Stimulated activated naive CD8-positive, alpha-beta T cell treated with anti-CD3 and anti-CD28 coated beads, Interleukin-15, Interleukin-2, amounts not matched to agents 100 ng/mL and 50 ng/mL, for 24 hours (primary cell): ENCODE measurements at regions not wholly inside any gene's neighbourhood (a gene's known extent, or its start where the extent isn't known, plus 50 kb on each side); places are given as distances from the start of the nearest gene placed in this dataset.
A peak's percentile ranks its signal among the peaks of the same experiment; 100 is the strongest.
"Not testable (repeated sequence)": the region's sequence is repeated elsewhere in the genome, so short reads cannot be mapped to it uniquely, and the experiment has no call there.

ENCODE experiments used
- H3K27ac Mint-ChIP-seq: one replicate; pipeline ENCODE4 v1.8.0; 2021; ENCODE audit warnings: mild to moderate bottlenecking, mixed read lengths
- H3K27me3 Mint-ChIP-seq: one replicate; pipeline ENCODE4 v1.8.0; 2021; ENCODE audit warnings: mixed read lengths
- H3K36me3 Mint-ChIP-seq: one replicate; pipeline ENCODE4 v1.8.0; 2021; ENCODE audit warnings: low read depth, mixed read lengths
- H3K4me1 Mint-ChIP-seq: one replicate; pipeline ENCODE4 v1.8.0; 2021; ENCODE audit warnings: low read depth, mixed read lengths
- H3K4me3 Mint-ChIP-seq: one replicate; pipeline ENCODE4 v1.8.0; 2021; ENCODE audit warnings: mild to moderate bottlenecking, mixed read lengths
- H3K9me3 Mint-ChIP-seq: one replicate; pipeline ENCODE4 v1.8.0; 2021; ENCODE audit warnings: mixed read lengths

GRCh38 chr5:154702477-154702876 is 52.7 kb upstream of the LARP1 start:
- no peak overlapping the region for H3K27ac Mint-ChIP-seq
- H3K36me3 Mint-ChIP-seq = no peaks in the 10 kb centered on the region
- no peaks in the 10 kb centered on the region for H3K27me3 Mint-ChIP-seq
- no peaks in the 10 kb centered on the region for H3K9me3 Mint-ChIP-seq
- no peak overlapping the region for H3K4me3 Mint-ChIP-seq
- H3K4me1 Mint-ChIP-seq = no peaks in the 10 kb centered on the region

DNA sequence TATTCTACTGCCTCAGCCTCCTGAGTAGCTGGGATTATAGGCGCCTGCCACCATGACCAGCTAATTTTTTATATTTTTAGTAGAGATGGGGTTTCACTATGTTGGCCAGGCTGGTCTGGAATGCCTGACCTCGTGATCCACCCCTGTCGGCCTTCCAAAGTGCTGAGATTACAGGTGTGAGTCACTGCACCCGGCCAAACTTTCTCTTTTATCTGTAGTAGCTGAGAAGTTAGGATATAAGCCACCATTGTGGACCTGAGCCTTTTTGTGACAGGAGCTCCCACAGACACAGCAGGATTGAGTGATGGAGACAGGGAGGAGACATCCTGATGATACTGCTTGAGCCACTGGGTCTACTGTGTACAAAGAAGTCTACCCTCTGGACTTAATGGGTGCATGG is 53.5 kb upstream of the LARP1 start:
- not testable (repeated sequence) for H3K27ac Mint-ChIP-seq, H3K36me3 Mint-ChIP-seq, H3K9me3 Mint-ChIP-seq, H3K27me3 Mint-ChIP-seq, H3K4me3 Mint-ChIP-seq, H3K4me1 Mint-ChIP-seq

DNA sequence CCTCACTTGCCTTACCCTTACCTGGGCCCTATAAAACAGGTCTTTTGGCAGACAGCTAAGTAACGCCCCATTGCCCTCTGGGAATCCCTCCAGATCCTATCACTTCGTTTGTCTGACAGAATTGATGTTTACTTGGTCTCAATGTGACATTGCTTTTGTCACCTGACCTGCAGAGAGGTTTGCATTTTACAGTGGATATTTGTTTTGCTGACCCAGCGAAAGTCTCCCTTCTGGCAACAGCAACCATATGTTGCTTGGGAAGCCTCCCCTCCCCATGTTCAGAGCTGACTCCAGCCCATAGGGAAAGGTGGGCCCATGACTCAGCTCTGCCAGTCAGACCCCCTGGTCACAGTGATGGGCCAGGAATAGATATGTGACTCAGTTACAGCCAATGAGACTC is 54.0 kb upstream of the LARP1 start:
- Mint-ChIP-seq H3K27ac (no peak overlapping the region), H3K27me3 (no peaks in the 10 kb centered on the region), H3K36me3 (no peaks in the 10 kb centered on the region), H3K4me1 (no peaks in the 10 kb centered on the region), H3K9me3 (no peaks in the 10 kb centered on the region), H3K4me3 (no peak overlapping the region)

DNA sequence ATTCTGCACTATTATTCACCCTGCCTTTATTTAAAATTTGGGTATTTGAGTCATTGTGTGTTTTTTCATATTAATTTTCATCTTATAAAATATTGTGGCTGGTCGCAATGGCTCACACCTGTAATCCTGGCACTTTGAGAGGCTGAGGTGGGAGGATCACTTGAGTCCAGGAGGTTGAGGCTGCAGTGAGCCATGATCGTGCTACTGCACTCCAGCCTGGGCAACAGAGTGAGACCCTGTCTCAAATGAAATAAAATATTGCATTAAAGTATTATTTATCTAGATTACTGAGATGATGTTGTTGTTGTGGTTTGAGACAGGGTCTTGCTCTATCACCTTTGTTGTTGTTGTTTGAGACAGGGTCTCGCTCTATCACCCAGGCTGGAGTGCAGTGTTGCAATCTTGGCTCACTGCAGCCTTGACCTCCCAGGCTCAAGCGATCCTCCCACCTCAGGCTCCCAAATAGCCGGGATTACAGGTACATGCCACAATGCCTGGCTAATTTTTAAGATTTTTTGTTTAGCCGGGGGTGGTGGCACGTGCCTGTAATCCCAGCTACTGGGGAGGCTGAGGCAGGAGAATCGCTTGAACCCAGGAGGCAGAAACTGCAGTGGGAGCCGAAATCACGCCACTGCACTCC is 54.8 kb upstream of the LARP1 start:
- not testable (repeated sequence) for H3K27me3 Mint-ChIP-seq, H3K4me1 Mint-ChIP-seq, H3K4me3 Mint-ChIP-seq, H3K27ac Mint-ChIP-seq, H3K9me3 Mint-ChIP-seq, H3K36me3 Mint-ChIP-seq

DNA sequence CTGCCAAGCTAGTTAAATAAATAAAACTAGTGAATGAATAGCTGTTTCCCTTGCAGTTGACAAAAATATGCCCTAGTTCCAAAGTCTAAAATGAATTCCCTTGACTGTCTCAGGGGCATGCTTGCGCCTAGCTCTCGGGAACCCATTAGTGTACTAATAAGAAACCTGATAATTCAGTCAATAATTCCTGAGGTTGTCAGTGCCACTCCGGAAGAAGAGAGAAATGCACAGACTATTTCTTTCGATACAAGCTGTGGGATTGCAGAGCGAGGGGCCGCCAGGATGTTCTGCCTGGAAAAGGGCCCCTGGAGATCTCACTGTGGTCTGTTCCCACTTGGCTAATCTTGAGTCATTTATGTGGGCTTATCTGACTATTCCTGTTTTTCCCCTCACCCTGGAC is 56.4 kb upstream of the LARP1 start:
- H3K4me3 Mint-ChIP-seq = no peak overlapping the region
- H3K9me3 Mint-ChIP-seq = no peaks in the 10 kb centered on the region
- H3K27me3 Mint-ChIP-seq = no peaks in the 10 kb centered on the region
- H3K36me3 Mint-ChIP-seq = no peaks in the 10 kb centered on the region
- no peak overlapping the region for H3K27ac Mint-ChIP-seq
- no peaks in the 10 kb centered on the region for H3K4me1 Mint-ChIP-seq

DNA sequence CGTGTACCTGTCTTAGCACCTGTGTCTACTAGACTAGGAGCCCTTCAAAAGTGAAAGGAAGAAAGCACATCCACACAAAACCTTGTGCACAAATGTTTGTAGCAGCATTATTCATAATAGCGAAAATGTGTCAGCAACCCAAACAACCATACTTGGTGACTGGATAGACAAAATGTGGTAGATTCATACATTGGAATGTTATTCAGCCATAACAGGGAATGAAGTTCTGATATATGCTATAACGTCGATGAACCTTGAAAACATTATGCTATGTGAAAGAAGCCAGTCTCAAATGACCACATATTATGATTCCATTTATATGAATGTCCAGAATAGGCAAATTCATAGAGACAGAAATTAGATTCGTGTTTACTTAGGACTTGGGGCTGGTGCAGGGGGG is 57.8 kb upstream of the LARP1 start:
- H3K27ac Mint-ChIP-seq = no peak overlapping the region
- H3K4me3 Mint-ChIP-seq = no peak overlapping the region
- no peaks in the 10 kb centered on the region for H3K9me3 Mint-ChIP-seq
- H3K36me3 Mint-ChIP-seq = no peaks in the 10 kb centered on the region
- no peaks in the 10 kb centered on the region for H3K27me3 Mint-ChIP-seq
- H3K4me1 Mint-ChIP-seq = no peaks in the 10 kb centered on the region

GRCh38 chr5:154696891-154697290 is 58.3 kb upstream of the LARP1 start:
- Mint-ChIP-seq H3K27ac (no peak overlapping the region), H3K9me3 (no peaks in the 10 kb centered on the region), H3K4me3 (no peak overlapping the region), H3K27me3 (no peaks in the 10 kb centered on the region), H3K4me1 (no peaks in the 10 kb centered on the region), H3K36me3 (no peaks in the 10 kb centered on the region)

DNA sequence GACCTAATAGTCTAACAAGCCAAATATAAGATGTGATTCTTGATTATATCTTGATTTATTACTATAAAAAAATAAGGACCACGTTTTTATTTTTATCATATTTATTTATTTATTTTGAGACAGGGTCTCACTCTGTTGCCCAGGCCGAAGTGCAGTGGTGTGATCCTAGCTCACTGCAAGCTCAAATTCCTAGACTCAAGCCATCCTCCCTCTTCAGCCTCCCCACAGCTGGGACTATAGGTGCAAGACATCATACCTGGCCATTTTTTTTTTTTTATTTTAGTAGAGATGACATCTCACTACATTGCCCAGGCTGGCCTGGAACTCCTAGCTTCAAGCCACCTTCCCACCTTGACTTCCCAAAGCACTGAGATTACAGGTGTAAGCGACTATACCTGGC is 61.0 kb upstream of the LARP1 start:
- H3K4me1 Mint-ChIP-seq = no peaks in the 10 kb centered on the region
- no peak overlapping the region for H3K4me3 Mint-ChIP-seq
- no peak overlapping the region for H3K27ac Mint-ChIP-seq
- H3K36me3 Mint-ChIP-seq = no peaks in the 10 kb centered on the region
- no peaks in the 10 kb centered on the region for H3K9me3 Mint-ChIP-seq
- H3K27me3 Mint-ChIP-seq = no peaks in the 10 kb centered on the region

DNA sequence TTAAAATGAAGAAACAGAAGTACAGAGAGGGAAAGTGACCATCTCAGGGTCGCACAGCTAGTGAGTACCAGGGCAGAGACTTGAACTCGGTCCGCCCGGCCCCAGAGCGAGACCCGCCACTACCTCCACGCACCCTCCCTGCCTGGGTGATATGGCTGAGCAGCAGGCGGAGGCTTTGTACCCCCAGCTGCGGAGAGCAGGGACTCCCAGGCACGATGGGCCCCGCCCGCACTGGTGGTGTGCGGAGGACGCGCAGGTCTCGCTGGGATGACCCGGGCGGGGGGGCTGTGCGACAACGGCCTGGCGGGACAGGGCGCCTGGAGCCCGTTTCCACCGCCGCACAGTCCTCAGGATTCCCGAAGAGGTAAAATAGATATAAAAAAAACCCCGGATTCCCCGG is 64.7 kb upstream of the LARP1 start:
- Mint-ChIP-seq H3K4me3 (no peak overlapping the region), H3K9me3 (no peaks in the 10 kb centered on the region), H3K27ac (no peak overlapping the region), H3K36me3 (no peaks in the 10 kb centered on the region), H3K27me3 (no peaks in the 10 kb centered on the region), H3K4me1 (no peaks in the 10 kb centered on the region)

GRCh38 chr5:154686490-154686889 is 68.7 kb upstream of the LARP1 start:
- H3K4me3 Mint-ChIP-seq = no peak overlapping the region
- H3K9me3 Mint-ChIP-seq = no peaks in the 10 kb centered on the region
- no peaks in the 10 kb centered on the region for H3K36me3 Mint-ChIP-seq
- H3K27me3 Mint-ChIP-seq = peaks cover 14% of the 10 kb centered on the region
- no peak overlapping the region for H3K27ac Mint-ChIP-seq
- H3K4me1 Mint-ChIP-seq = peaks cover 5% of the 10 kb centered on the region

GRCh38 chr5:154683101-154683880 is 71.9 kb upstream of the LARP1 start:
- no peak overlapping the region for H3K27ac Mint-ChIP-seq
- H3K4me3 Mint-ChIP-seq = peak overlapping the region; percentile 48
- no peaks in the 10 kb centered on the region for H3K36me3 Mint-ChIP-seq
- peaks cover 5% of the 10 kb centered on the region for H3K4me1 Mint-ChIP-seq
- no peaks in the 10 kb centered on the region for H3K9me3 Mint-ChIP-seq
- peaks cover 14% of the 10 kb centered on the region for H3K27me3 Mint-ChIP-seq

DNA sequence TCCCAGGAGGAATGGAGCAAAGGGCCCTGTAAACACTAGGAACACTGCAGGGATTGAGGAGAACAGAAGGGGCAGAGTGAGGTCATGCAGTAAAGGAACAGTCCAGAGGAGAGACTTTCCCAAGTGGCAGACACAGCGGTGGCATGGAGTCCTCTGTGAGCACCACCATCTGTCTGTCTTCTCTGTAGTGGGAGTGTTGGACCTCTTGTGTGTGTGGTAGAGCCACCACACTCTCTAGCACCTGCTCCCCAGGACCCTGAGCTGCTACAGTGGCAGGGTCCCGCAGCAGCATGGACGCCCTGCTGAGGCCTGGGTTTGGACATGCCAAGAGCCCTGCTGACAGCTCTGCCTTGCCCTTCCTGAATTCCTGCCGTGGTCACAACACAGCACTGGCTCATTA is 75.7 kb upstream of the LARP1 start:
- H3K27ac Mint-ChIP-seq = no peak overlapping the region
- no peaks in the 10 kb centered on the region for H3K9me3 Mint-ChIP-seq
- no peaks in the 10 kb centered on the region for H3K36me3 Mint-ChIP-seq
- peaks cover 5% of the 10 kb centered on the region for H3K4me1 Mint-ChIP-seq
- peaks cover 11% of the 10 kb centered on the region for H3K27me3 Mint-ChIP-seq
- H3K4me3 Mint-ChIP-seq = no peak overlapping the region

DNA sequence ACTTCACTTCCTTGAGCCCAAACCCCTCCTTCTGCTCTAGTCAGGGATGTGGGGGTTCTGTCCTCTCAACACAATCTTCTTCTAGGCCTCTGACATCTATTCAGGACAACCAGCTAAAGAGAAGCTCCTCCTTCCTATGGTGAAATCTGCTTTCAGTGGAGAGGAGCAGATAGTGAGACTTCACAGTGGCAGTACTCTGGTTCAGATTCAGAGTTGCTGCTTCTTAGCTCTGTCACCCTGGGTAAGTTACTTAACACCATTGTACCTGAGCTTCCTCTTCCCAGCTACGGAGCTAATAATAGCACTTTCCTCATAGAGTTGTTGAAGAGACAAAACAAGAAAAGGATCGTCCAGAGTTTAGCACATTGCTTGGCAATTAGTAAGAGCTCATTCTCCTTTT is 77.3 kb upstream of the LARP1 start:
- Mint-ChIP-seq H3K27ac (no peak overlapping the region), H3K36me3 (no peaks in the 10 kb centered on the region), H3K4me1 (no peaks in the 10 kb centered on the region), H3K9me3 (no peaks in the 10 kb centered on the region), H3K27me3 (no peaks in the 10 kb centered on the region), H3K4me3 (no peak overlapping the region)

GRCh38 chr5:154676508-154676907 is 78.7 kb upstream of the LARP1 start:
- Mint-ChIP-seq H3K4me1 (no peaks in the 10 kb centered on the region), H3K4me3 (no peak overlapping the region), H3K27me3 (no peaks in the 10 kb centered on the region), H3K27ac (no peak overlapping the region), H3K9me3 (no peaks in the 10 kb centered on the region), H3K36me3 (no peaks in the 10 kb centered on the region)

DNA sequence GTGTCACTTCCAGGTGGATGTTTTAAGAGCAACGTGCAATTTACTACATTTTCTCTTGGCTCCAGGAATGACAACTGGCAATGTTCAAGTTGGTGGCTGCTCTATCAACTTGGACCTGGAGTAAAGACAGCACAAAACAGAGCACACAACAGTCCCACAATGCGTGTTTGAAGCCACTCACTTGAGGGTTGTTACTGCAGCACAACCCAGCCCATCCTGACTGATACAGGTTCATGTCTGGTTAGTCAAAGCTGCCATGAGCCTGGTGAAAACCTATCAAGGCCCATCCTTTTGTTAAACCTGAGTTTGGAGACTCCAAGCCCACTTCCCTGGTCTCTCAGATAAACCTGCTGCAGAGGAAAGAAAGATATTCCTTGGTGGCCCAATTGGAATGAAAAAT is 81.1 kb upstream of the LARP1 start:
- no peak overlapping the region for H3K4me3 Mint-ChIP-seq
- no peaks in the 10 kb centered on the region for H3K9me3 Mint-ChIP-seq
- H3K4me1 Mint-ChIP-seq = no peaks in the 10 kb centered on the region
- no peaks in the 10 kb centered on the region for H3K27me3 Mint-ChIP-seq
- no peaks in the 10 kb centered on the region for H3K36me3 Mint-ChIP-seq
- no peak overlapping the region for H3K27ac Mint-ChIP-seq

- Mint-ChIP-seq H3K27me3 (no peaks in the 10 kb centered on the region), H3K4me3 (no peak overlapping the region), H3K9me3 (no peaks in the 10 kb centered on the region), H3K4me1 (no peaks in the 10 kb centered on the region), H3K36me3 (peaks cover 3% of the 10 kb centered on the region), H3K27ac (no peak overlapping the region)
Observed at GRCh38 chr5:154673506-154673905, 81.7 kb upstream of the LARP1 start.
